HEK293T (cell line): ENCODE measurements at regions not wholly inside any gene's neighbourhood (a gene's known extent, or its start where the extent isn't known, plus 50 kb on each side); places are given as distances from the start of the nearest gene placed in this dataset.

Experiments
- BHLHE40 ChIP-seq: fragments of 450-650 bp; IDR thresholded peaks from 2 replicates; pipeline ENCODE4 v1.6.1; 2016; ENCODE audit warnings: mild to moderate bottlenecking, moderate library complexity, borderline replicate concordance
- FOXA1 ChIP-seq: fragments of 450-650 bp; IDR thresholded peaks from 2 replicates; pipeline ENCODE4 v1.6.1; 2016; ENCODE audit warnings: mild to moderate bottlenecking
- FOXK2 ChIP-seq: fragments of 450-650 bp; IDR thresholded peaks from 2 replicates; pipeline ENCODE4 v1.6.1; 2016; ENCODE audit warnings: mild to moderate bottlenecking
- HDGF ChIP-seq: fragments of 450-650 bp; IDR thresholded peaks from 2 replicates; pipeline ENCODE4 v1.6.1; 2017; ENCODE audit warnings: antibody characterized with exemption, borderline replicate concordance
- L3MBTL2 ChIP-seq: fragments of 450-650 bp; conservative IDR thresholded peaks from 2 replicates; pipeline ENCODE4 v1.6.1; 2016; ENCODE audit warnings: mild to moderate bottlenecking
- NFRKB ChIP-seq: fragments of 450-650 bp; IDR thresholded peaks from 2 replicates; pipeline ENCODE4 v1.6.1; 2016; ENCODE audit warnings: mild to moderate bottlenecking, moderate library complexity
- SP1 ChIP-seq: fragments of 450-650 bp; IDR thresholded peaks from 2 replicates; pipeline ENCODE4 v1.6.1; 2017
- TARDBP ChIP-seq: fragments of 450-650 bp; IDR thresholded peaks from 2 replicates; pipeline ENCODE4 v1.6.1; 2016
- ZNF384 ChIP-seq: fragments of 450-650 bp; IDR thresholded peaks from 2 replicates; pipeline ENCODE4 v1.6.1; 2016
- TF ChIP-seq, protein P1 (sequence below): fragments of 450-650 bp; IDR thresholded peaks from 2 replicates; pipeline ENCODE4 v1.6.1; 2016

DNA sequence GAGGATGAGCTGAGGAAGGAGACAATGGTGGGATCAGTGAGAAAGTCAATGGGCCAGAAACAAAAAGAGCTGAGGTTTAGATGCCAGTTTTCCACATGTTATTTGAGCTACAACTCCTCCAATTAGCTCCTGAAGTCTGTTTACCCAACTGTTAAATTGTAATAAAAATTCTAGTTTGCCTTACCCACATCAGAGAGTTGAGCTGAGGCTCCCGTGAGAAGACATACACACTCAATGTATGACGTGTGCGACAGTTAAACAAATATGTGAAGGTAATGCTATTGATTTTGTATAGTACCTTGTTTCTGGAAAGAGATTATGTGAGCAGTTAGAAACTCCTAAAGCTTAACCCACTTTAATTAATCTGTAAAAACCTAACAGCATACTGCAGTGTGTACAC lies 318.1 kb upstream of the GRM7 start:
- TF ChIP-seq TARDBP (no peak), NFRKB (no peak), FOXK2 (no peak), HDGF (no peak), SP1 (no peak), ZNF384 (no peak), BHLHE40 (no peak), L3MBTL2 (no peak), FOXA1 (no peak)
- TF ChIP-seq, protein P1, sequence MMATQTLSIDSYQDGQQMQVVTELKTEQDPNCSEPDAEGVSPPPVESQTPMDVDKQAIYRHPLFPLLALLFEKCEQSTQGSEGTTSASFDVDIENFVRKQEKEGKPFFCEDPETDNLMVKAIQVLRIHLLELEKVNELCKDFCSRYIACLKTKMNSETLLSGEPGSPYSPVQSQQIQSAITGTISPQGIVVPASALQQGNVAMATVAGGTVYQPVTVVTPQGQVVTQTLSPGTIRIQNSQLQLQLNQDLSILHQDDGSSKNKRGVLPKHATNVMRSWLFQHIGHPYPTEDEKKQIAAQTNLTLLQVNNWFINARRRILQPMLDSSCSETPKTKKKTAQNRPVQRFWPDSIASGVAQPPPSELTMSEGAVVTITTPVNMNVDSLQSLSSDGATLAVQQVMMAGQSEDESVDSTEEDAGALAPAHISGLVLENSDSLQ = no peak
